ENCODE measurements at regions not wholly inside any gene's neighbourhood (a gene's known extent, or its start where the extent isn't known, plus 50 kb on each side); places are given as distances from the start of the nearest gene placed in this dataset.
"Not testable (repeated sequence)": the region's sequence is repeated elsewhere in the genome, so short reads cannot be mapped to it uniquely, and the experiment has no call there.

GRCh38 chr3:82448320-82448719 lies 686.9 kb upstream of the GBE1 start:
- Histone ChIP-seq H3K4me2 (no peak overlapping the region), H3K4me3 (no peak overlapping the region), H3K4me1 (no peaks in the 10 kb centered on the region), H3K27ac (no peak overlapping the region), H3K9me3 (no peaks in the 10 kb centered on the region)
- FAIRE-seq (no peak), ATAC-seq (no peak), DNase-seq (ENCODE audit: low read depth in 1 of 2, low spot score in 1 of 2) (no peak)
- ChIA-PET CTCF (no interaction called here), POLR2A (no interaction called here)
- no peak for TF ChIP-seq KDM1A (IDR thresholded peaks at IDR 0.05; ENCODE audit: low read depth)
- TF ChIP-seq EHMT2 (IDR thresholded peaks at IDR 0.05; ENCODE audit: low read depth) = no peak
- TF ChIP-seq PHF8 (IDR thresholded peaks at IDR 0.05; ENCODE audit: borderline replicate concordance, low read depth) = no peak
- TF ChIP-seq MAZ (IDR thresholded peaks at IDR 0.05; ENCODE audit: borderline replicate concordance, low read depth, low read length) = no peak
- TF ChIP-seq ZC3H11A (IDR thresholded peaks at IDR 0.05) = no peak
- TF ChIP-seq HEYL (CRISPR knock-in tag; IDR thresholded peaks at IDR 0.05) = no peak
- no peak for TF ChIP-seq CHD2 (IDR thresholded peaks at IDR 0.05; ENCODE audit: low read length, partially characterized antibody)
- no peak for TF ChIP-seq NR3C1 (IDR thresholded peaks at IDR 0.05)
- TF ChIP-seq CHD4 (IDR thresholded peaks at IDR 0.05; ENCODE audit: borderline replicate concordance) = no peak
- TF ChIP-seq BCL3 (IDR thresholded peaks at IDR 0.05) = no peak
- TF ChIP-seq MAFK (IDR thresholded peaks at IDR 0.05; ENCODE audit: partially characterized antibody) = no peak
- TF ChIP-seq NPAS2 (CRISPR knock-in tag; IDR thresholded peaks at IDR 0.05; ENCODE audit: borderline replicate concordance) = no peak
- no peak for TF ChIP-seq HOXB13 (CRISPR knock-in tag; IDR thresholded peaks at IDR 0.05; ENCODE audit: low read depth)
- 5% methylated on average over 2 of the region's 2 CpGs for WGBS (ENCODE audit: missing lambda C conversion rate)

- DNase-seq (ENCODE audit: low read depth in 1 of 2, low spot score in 1 of 2); FAIRE-seq; POLR2A ChIA-PET; H3K4me1 ChIP-seq; H3K27ac ChIP-seq; H3K4me3 ChIP-seq; H3K4me2 ChIP-seq; H3K9me3 ChIP-seq; ATAC-seq: not testable (repeated sequence)
- WGBS (ENCODE audit: missing lambda C conversion rate) = 2% methylated on average over 7 of the region's 7 CpGs
- CTCF ChIA-PET = interaction anchor here (0.6 kb wide), 1 partner anchor 436 kb away, joined by 3 read pairs; no protein-coding TSS in a partner anchor
These were observed 667.4 kb upstream of the GBE1 start for GRCh38 chr3:82428821-82429220.

DNA sequence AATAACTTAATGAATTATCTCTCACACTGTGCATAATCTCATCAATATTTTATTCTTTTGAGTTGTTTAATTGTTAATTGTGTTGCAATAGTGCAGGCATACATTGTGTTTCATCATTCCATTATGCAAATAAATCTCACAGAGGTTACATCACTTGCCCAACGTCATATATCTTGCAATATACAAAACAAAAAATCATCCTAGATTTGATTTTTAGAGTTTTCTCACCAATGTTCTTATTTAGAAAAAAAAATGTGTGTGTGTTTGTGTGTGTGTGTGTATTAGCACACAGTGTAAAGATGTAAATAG lies 662.5 kb upstream of the GBE1 start:
- DNase-seq (ENCODE audit: low read depth in 1 of 2, low spot score in 1 of 2) = no peak
- Histone ChIP-seq H3K9me3 (no peaks in the 10 kb centered on the region), H3K4me3 (no peak overlapping the region), H3K27ac (no peak overlapping the region), H3K4me2 (no peak overlapping the region), H3K4me1 (no peaks in the 10 kb centered on the region)
- POLR2A ChIA-PET = no interaction called here
- no peak for ATAC-seq
- TF ChIP-seq ZNF302 (CRISPR knock-in tag; IDR thresholded peaks at IDR 0.05) = no peak
- TF ChIP-seq KDM5A (IDR thresholded peaks at IDR 0.05) = no peak
- TF ChIP-seq USF2 (IDR thresholded peaks at IDR 0.05) = no peak
- TF ChIP-seq JUNB (IDR thresholded peaks at IDR 0.05) = no peak
- no peak for TF ChIP-seq POLR2AphosphoS2 (conservative IDR thresholded peaks at IDR 0.05; ENCODE audit: low read length)
- TF ChIP-seq EHF (CRISPR knock-in tag; IDR thresholded peaks at IDR 0.05) = no peak
- TF ChIP-seq BCL3 (IDR thresholded peaks at IDR 0.05) = no peak
- TF ChIP-seq CHD2 (IDR thresholded peaks at IDR 0.05; ENCODE audit: low read length, partially characterized antibody) = no peak
- no peak for TF ChIP-seq RAD21 (conservative IDR thresholded peaks at IDR 0.05 in 1 of 2, IDR thresholded peaks at IDR 0.05 in 1 of 2)
- TF ChIP-seq RNF2 (IDR thresholded peaks at IDR 0.05; ENCODE audit: borderline replicate concordance, low read depth) = no peak
- no peak for TF ChIP-seq HOXB13 (CRISPR knock-in tag; IDR thresholded peaks at IDR 0.05; ENCODE audit: low read depth)
- no peak for TF ChIP-seq HMGXB4 (CRISPR knock-in tag; IDR thresholded peaks at IDR 0.05; ENCODE audit: borderline replicate concordance)
- TF ChIP-seq KDM1A (IDR thresholded peaks at IDR 0.05; ENCODE audit: low read depth) = no peak
- no peak for FAIRE-seq
- CTCF ChIA-PET = no interaction called here
- 5% methylated on average over 1 of the region's 1 CpG for WGBS (ENCODE audit: missing lambda C conversion rate)
